IMR-90 (cell line): ENCODE measurements at regions not wholly inside any gene's neighbourhood (a gene's known extent, or its start where the extent isn't known, plus 50 kb on each side); places are given as distances from the start of the nearest gene placed in this dataset.

Experiments
- BHLHE40 ChIP-seq: fragments of 150-350 bp; IDR thresholded peaks from 2 replicates; pipeline ENCODE4 v1.6.1; 2016; ENCODE audit warnings: mild to moderate bottlenecking, low read depth, low read length
- MAFK ChIP-seq: IDR thresholded peaks from 2 replicates; pipeline ENCODE4 v1.6.1; 2012; ENCODE audit warnings: low read depth, low read length, improper control_type of control experiment
- MAZ ChIP-seq: IDR thresholded peaks from 2 replicates; pipeline ENCODE4 v1.6.1; 2012; ENCODE audit warnings: low read depth, mild to moderate bottlenecking, low read length, improper control_type of control experiment, moderate library complexity, borderline replicate concordance
- POLR2A ChIP-seq: IDR thresholded peaks from 2 replicates; pipeline ENCODE4 v1.6.1; 2012; ENCODE audit warnings: mild to moderate bottlenecking, low read depth, low read length
- RAD21 ChIP-seq: IDR thresholded peaks from 2 replicates; pipeline ENCODE4 v1.6.1; 2012; ENCODE audit warnings: low read length, improper control_type of control experiment
- SMC3 ChIP-seq: fragments of 150-350 bp; IDR thresholded peaks from 2 replicates; pipeline ENCODE4 v1.6.1; 2016; ENCODE audit warnings: low read depth, mild to moderate bottlenecking, antibody characterized with exemption, low read length, moderate library complexity
- TF ChIP-seq, protein P1 (sequence below): conservative IDR thresholded peaks from 2 replicates; pipeline ENCODE4 v1.5.1; 2012; ENCODE audit warnings: mild to moderate bottlenecking, low read depth, low read length, improper control_type of control experiment
- TF ChIP-seq, protein P2 (sequence below): fragments of 150-350 bp; IDR thresholded peaks from 2 replicates; pipeline ENCODE4 v1.6.1; 2017; ENCODE audit warnings: mild to moderate bottlenecking, antibody characterized with exemption, low read length, low read depth
- TF ChIP-seq, protein P3 (sequence below): fragments of 150-350 bp; IDR thresholded peaks from 2 replicates; pipeline ENCODE4 v1.6.1; 2016; ENCODE audit warnings: low read depth, mild to moderate bottlenecking, low read length, moderate library complexity, borderline replicate concordance

DNA sequence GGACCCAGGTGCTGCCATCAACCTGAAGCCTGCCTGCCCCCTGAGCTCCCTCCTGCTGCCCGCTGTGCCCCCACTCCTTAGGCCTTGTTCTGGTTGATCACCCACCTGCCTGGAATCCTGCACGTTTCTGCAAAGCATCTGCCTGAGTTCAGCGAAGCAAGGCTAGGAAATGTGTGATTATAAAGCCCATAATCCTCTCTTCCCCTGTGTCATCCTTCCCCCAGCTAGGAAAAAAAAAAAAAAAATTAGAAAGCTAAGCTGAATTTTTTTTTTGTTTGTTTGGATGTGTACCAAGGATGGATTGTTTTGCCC lies 93.2 kb downstream of the FOXA2 start:
- no peak for TF ChIP-seq POLR2A
- TF ChIP-seq, protein P1, sequence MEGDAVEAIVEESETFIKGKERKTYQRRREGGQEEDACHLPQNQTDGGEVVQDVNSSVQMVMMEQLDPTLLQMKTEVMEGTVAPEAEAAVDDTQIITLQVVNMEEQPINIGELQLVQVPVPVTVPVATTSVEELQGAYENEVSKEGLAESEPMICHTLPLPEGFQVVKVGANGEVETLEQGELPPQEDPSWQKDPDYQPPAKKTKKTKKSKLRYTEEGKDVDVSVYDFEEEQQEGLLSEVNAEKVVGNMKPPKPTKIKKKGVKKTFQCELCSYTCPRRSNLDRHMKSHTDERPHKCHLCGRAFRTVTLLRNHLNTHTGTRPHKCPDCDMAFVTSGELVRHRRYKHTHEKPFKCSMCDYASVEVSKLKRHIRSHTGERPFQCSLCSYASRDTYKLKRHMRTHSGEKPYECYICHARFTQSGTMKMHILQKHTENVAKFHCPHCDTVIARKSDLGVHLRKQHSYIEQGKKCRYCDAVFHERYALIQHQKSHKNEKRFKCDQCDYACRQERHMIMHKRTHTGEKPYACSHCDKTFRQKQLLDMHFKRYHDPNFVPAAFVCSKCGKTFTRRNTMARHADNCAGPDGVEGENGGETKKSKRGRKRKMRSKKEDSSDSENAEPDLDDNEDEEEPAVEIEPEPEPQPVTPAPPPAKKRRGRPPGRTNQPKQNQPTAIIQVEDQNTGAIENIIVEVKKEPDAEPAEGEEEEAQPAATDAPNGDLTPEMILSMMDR, result no peak
- TF ChIP-seq, protein P2, sequence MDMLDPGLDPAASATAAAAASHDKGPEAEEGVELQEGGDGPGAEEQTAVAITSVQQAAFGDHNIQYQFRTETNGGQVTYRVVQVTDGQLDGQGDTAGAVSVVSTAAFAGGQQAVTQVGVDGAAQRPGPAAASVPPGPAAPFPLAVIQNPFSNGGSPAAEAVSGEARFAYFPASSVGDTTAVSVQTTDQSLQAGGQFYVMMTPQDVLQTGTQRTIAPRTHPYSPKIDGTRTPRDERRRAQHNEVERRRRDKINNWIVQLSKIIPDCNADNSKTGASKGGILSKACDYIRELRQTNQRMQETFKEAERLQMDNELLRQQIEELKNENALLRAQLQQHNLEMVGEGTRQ, result no peak
- TF ChIP-seq BHLHE40, result no peak
- TF ChIP-seq, protein P3, sequence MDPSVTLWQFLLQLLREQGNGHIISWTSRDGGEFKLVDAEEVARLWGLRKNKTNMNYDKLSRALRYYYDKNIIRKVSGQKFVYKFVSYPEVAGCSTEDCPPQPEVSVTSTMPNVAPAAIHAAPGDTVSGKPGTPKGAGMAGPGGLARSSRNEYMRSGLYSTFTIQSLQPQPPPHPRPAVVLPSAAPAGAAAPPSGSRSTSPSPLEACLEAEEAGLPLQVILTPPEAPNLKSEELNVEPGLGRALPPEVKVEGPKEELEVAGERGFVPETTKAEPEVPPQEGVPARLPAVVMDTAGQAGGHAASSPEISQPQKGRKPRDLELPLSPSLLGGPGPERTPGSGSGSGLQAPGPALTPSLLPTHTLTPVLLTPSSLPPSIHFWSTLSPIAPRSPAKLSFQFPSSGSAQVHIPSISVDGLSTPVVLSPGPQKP, result no peak
- no peak for TF ChIP-seq SMC3
- no peak for TF ChIP-seq RAD21
- no peak for TF ChIP-seq MAZ
- no peak for TF ChIP-seq MAFK
